Right cardiac atrium (tissue), 5 donors: ENCODE measurements at regions not wholly inside any gene's neighbourhood (a gene's known extent, or its start where the extent isn't known, plus 50 kb on each side); places are given as distances from the start of the nearest gene placed in this dataset.
A peak's percentile ranks its signal among the peaks of the same experiment; 100 is the strongest.
"Not testable (repeated sequence)": the region's sequence is repeated elsewhere in the genome, so short reads cannot be mapped to it uniquely, and the experiment has no call there.

Experiments
- ATAC-seq, 2 donors: fragments of 200-7000 bp; cut with Tn5 transposase; one replicate each; pipeline versions ENCODE4 v1.8.0 to v1.9.1; 2020; ENCODE audit warnings: moderate library complexity in 2 of 2, mild to moderate bottlenecking in 1 of 2
- DNase-seq, 3 donors: peaks; one replicate each; pipeline ENCODE4 v3.0.0-alpha.2; 2020
- H3K27ac ChIP-seq: one replicate; pipeline ENCODE4 v1.5.1; 2013; ENCODE audit warnings: mild to moderate bottlenecking, low read length, control low read depth, moderate library complexity
- H3K27me3 ChIP-seq: one replicate; pipeline ENCODE4 v1.6.1; 2013; ENCODE audit not compliant: control insufficient read depth, insufficient read depth
- H3K4me1 ChIP-seq: one replicate; pipeline ENCODE4 v1.6.1; 2013; ENCODE audit warnings: low read length; ENCODE audit not compliant: control insufficient read depth, insufficient read depth
- H3K4me3 ChIP-seq: one replicate; pipeline ENCODE4 v1.5.1; 2013; ENCODE audit warnings: low read length, control low read depth
- H3K9me3 ChIP-seq: one replicate; pipeline ENCODE4 v1.6.1; 2013; ENCODE audit warnings: low read length; ENCODE audit not compliant: control insufficient read depth
- WGBS: extraction: QIAGEN DNeasy Blood & Tissue Kit; methylation state at CpG from one replicate; pipeline ENCODE4 v1.1.7; 2013; 5-methylcytosine and 5-hydroxymethylcytosine counted together
- intact Hi-C, 4 donors: fragments of 100-400 bp; cut with DNase I; formaldehyde crosslinking; loops; one replicate each; pipeline versions ENCODE4 v1.11.0 to v1.14.0; 2022 to 2023
- donor health status: healthy with polysubstance abuse.
- donor health status: DM: no; HTN: yes; CAD: no.
- donor health status: DM: no; HTN: no; CAD: no.
- donor health status: DM: no; HTN: yes; CAD: no; lungs with severe emphysema.
- donor health status: DM: yes; HTN: yes; CAD: no.

GRCh38 chr6:145276756-145277155 is 458.6 kb downstream of the EPM2A start:
- no peak for ATAC-seq
- intact Hi-C loops: no loop called here
- Histone ChIP-seq H3K4me3 (no peak overlapping the region), H3K9me3 (no peaks in the 10 kb centered on the region), H3K4me1 (no peaks in the 10 kb centered on the region), H3K27ac (no peak overlapping the region), H3K27me3 (no peaks in the 10 kb centered on the region)
- no peak for DNase-seq

DNA sequence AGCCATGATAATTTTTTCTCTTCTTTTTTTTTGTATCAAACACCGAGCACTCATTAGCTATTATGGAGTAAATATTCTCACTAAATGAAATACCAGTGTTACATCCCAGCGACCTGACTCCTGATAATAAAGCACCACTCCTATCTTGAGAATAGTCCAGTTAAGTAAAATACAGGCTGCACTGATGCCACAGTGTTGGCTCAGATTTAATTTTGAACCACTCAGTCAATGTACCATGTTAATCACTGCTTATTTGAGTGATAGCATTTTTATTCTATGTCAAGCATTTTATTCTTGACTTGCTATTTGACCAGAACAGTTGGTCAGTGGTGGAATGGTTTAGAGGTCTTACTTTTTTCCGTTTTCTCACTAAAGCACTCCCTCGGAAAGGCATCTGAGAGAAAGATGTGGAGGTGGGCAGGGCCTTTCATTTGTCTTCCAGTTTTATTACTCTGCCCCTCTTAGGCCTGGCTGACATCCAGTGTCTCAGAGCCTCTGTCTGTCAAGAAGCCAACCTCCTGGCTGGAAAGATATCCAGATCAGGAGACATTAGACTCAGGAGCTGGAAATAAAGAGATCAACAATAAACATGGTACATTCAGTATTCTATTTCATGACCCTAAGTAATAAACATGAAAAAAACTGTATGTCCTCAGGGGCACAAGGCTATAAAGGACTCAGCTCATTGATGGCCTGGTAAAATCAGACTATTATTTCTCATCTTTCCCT is 457.8 kb downstream of the EPM2A start:
- Histone ChIP-seq H3K4me1 (no peaks in the 10 kb centered on the region), H3K4me3 (no peak overlapping the region), H3K27me3 (no peaks in the 10 kb centered on the region), H3K27ac (no peak overlapping the region), H3K9me3 (no peaks in the 10 kb centered on the region)
- WGBS: 73% methylated on average over 4 of the region's 4 CpGs
- ATAC-seq (no peak), DNase-seq (peak in 1 of 3 donors; percentile 9)
- intact Hi-C loops: no loop called here

GRCh38 chr6:145278163-145278807 is 457.0 kb downstream of the EPM2A start:
- WGBS: 92% methylated on average over 2 of the region's 2 CpGs
- Histone ChIP-seq H3K9me3 (no peaks in the 10 kb centered on the region), H3K27me3 (no peaks in the 10 kb centered on the region), H3K4me1 (no peaks in the 10 kb centered on the region), H3K4me3 (no peak overlapping the region), H3K27ac (no peak overlapping the region)
- DNase-seq: no peak
- intact Hi-C loops: no loop called here
- ATAC-seq: no peak

- Histone ChIP-seq H3K9me3 (no peaks in the 10 kb centered on the region), H3K4me3 (no peak overlapping the region), H3K27me3 (no peaks in the 10 kb centered on the region), H3K27ac (no peak overlapping the region), H3K4me1 (no peaks in the 10 kb centered on the region)
- ATAC-seq (no peak), DNase-seq (no peak)
- intact Hi-C loops: no loop called here
- WGBS: 96% methylated on average over 1 of the region's 1 CpG
Measured at GRCh38 chr6:145279551-145279950, 455.8 kb downstream of the EPM2A start.

- 77% methylated on average over 2 of the region's 2 CpGs for WGBS
- Histone ChIP-seq H3K4me1 (no peaks in the 10 kb centered on the region), H3K4me3 (no peak overlapping the region), H3K27me3 (no peaks in the 10 kb centered on the region), H3K9me3 (no peaks in the 10 kb centered on the region), H3K27ac (no peak overlapping the region)
- intact Hi-C loops: no loop called here
- ATAC-seq (no peak), DNase-seq (no peak)
Measured at GRCh38 chr6:145279993-145280392, 455.3 kb downstream of the EPM2A start.

DNA sequence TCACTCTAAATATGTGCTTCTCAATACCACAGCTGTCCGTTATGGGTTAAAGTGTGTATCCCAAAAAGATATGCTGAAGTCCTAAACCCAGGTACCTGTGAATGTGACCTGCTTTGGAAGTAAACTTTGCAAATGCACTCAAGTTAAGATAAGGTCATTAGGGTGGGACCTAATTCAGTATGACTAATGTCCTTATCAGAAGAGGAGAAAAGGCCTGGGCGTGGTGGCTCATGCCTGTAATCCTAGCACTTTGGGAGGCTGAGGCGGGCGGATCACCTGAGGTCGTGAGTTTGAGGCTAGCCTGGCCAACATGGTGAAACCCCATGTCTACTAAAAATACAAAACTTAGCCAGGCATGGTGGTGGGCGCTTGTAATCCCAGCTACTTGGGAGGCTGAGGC is 452.1 kb downstream of the EPM2A start:
- H3K27ac ChIP-seq, H3K9me3 ChIP-seq, intact Hi-C loops, H3K27me3 ChIP-seq, H3K4me3 ChIP-seq, DNase-seq, ATAC-seq, H3K4me1 ChIP-seq: not testable (repeated sequence)
- WGBS: 88% methylated on average over 6 of the region's 6 CpGs

DNA sequence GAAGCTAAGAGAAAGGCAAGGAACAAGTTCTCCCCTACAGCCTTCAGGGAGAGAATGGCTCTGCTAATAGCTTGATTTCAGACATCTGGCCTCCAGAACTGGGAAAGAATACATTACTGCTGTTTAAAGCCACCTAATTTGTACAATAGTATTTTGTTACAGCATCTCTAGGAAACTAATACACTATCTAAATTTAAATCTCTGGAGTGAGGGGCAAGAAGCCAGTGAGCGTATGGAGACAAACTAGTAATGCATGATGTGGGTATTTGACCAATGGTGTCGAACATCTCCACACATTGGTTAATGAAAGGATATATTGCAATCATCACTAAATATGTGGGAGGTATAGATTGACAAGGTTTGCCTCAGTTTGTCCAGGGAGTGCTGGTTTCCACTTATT is 451.5 kb downstream of the EPM2A start:
- intact Hi-C loops: no loop called here

GRCh38 chr6:145286916-145287315 is 448.4 kb downstream of the EPM2A start:
- DNase-seq: no peak
- no peaks in the 10 kb centered on the region for H3K27me3 ChIP-seq
- H3K4me3 ChIP-seq: no peak overlapping the region
- intact Hi-C loops: no loop called here
- H3K9me3 ChIP-seq: no peaks in the 10 kb centered on the region
- ATAC-seq: no peak
- H3K27ac ChIP-seq: no peak overlapping the region
- 83% methylated on average over 1 of the region's 1 CpG for WGBS
- no peaks in the 10 kb centered on the region for H3K4me1 ChIP-seq

More for the DNA sequence above, 451.5 kb downstream of the EPM2A start:
- ATAC-seq (no peak), DNase-seq (no peak)
- no peaks in the 10 kb centered on the region for H3K4me1 ChIP-seq
- H3K4me3 ChIP-seq: no peak overlapping the region
- H3K27me3 ChIP-seq: no peaks in the 10 kb centered on the region
- no peaks in the 10 kb centered on the region for H3K9me3 ChIP-seq
- WGBS: 94% methylated on average over 2 of the region's 2 CpGs
- H3K27ac ChIP-seq: no peak overlapping the region

GRCh38 chr6:145289573-145289972 is 445.7 kb downstream of the EPM2A start:
- ATAC-seq (no peak), DNase-seq (no peak)
- no peak overlapping the region for H3K4me3 ChIP-seq
- no peak overlapping the region for H3K27ac ChIP-seq
- WGBS: 93% methylated on average over 3 of the region's 3 CpGs
- H3K27me3 ChIP-seq: no peaks in the 10 kb centered on the region
- no peaks in the 10 kb centered on the region for H3K9me3 ChIP-seq
- H3K4me1 ChIP-seq: no peaks in the 10 kb centered on the region
- intact Hi-C loops: no loop called here

- Histone ChIP-seq H3K9me3 (no peaks in the 10 kb centered on the region), H3K4me3 (no peak overlapping the region), H3K4me1 (no peaks in the 10 kb centered on the region), H3K27ac (no peak overlapping the region), H3K27me3 (no peaks in the 10 kb centered on the region)
- WGBS: 92% methylated on average over 2 of the region's 2 CpGs
- DNase-seq: no peak
- intact Hi-C loops: no loop called here
- no peak for ATAC-seq
Measured at GRCh38 chr6:145290122-145290521, 445.2 kb downstream of the EPM2A start.

DNA sequence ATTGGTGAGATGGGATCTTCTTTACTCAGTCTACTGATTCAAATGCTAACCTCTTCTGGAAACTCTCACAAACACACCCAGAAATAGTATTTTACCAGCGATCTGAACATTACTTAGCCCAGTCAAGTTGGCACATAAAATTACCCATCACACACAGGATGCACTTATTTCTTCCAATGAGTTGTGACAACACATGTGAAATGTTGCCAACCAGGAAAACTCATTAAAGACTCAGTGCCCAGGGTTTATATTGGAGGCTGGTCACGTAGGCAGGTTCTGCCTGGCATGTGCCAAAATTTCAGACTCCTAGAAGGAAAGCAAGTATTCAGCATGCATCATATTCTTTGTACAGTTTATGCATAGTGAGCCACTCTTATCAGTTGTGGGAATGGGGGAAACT is 443.3 kb downstream of the EPM2A start:
- Histone ChIP-seq H3K9me3 (no peaks in the 10 kb centered on the region), H3K4me1 (no peaks in the 10 kb centered on the region), H3K27ac (no peak overlapping the region), H3K27me3 (no peaks in the 10 kb centered on the region), H3K4me3 (no peak overlapping the region)
- 82% methylated on average over 2 of the region's 2 CpGs for WGBS
- no peak for ATAC-seq
- intact Hi-C loops: no loop called here
- no peak for DNase-seq
